Stimulated activated effector memory CD8-positive, alpha-beta T cell treated with anti-CD3 and anti-CD28 coated beads, Interleukin-12 subunit alpha, Interleukin-12 subunit beta, amount 100 ng/mL, for 72 hours (primary cell): ENCODE measurements at regions not wholly inside any gene's neighbourhood (a gene's known extent, or its start where the extent isn't known, plus 50 kb on each side); places are given as distances from the start of the nearest gene placed in this dataset.
"Not testable (repeated sequence)": the region's sequence is repeated elsewhere in the genome, so short reads cannot be mapped to it uniquely, and the experiment has no call there.

Source experiments
- ATAC-seq: fragments of 150-1000 bp; cut with Tn5 transposase; 2 replicates; pipeline ENCODE4 v1.10.0; 2021
- DNase-seq, 2 donors: peaks; one replicate each; pipeline ENCODE4 v3.0.0; 2021 to 2022; ENCODE audit warnings: low spot score in 2 of 2
- H3K27ac Mint-ChIP-seq: one replicate; pipeline ENCODE4 v1.8.0; 2022; ENCODE audit warnings: mild to moderate bottlenecking, mixed read lengths
- H3K36me3 Mint-ChIP-seq: one replicate; pipeline ENCODE4 v1.8.0; 2022; ENCODE audit warnings: mild to moderate bottlenecking, mixed read lengths
- H3K4me1 Mint-ChIP-seq: one replicate; pipeline ENCODE4 v1.8.0; 2022; ENCODE audit warnings: mixed read lengths
- H3K4me3 Mint-ChIP-seq: one replicate; pipeline ENCODE4 v1.8.0; 2022; ENCODE audit warnings: mild to moderate bottlenecking, mixed read lengths
- H3K9me3 Mint-ChIP-seq: one replicate; pipeline ENCODE4 v1.8.0; 2022; ENCODE audit warnings: mixed read lengths

- Mint-ChIP-seq H3K4me1 (no peaks in the 10 kb centered on the region), H3K36me3 (no peaks in the 10 kb centered on the region), H3K9me3 (peaks cover 6% of the 10 kb centered on the region), H3K4me3 (no peak overlapping the region), H3K27ac (no peak overlapping the region)
- ATAC-seq: no peak
- DNase-seq: no peak
Observed at GRCh38 chr2:16429431-16430145, 236.0 kb downstream of the CYRIA start.

- no peak for ATAC-seq
- no peak overlapping the region for H3K4me3 Mint-ChIP-seq
- no peak for DNase-seq
- peaks cover 6% of the 10 kb centered on the region for H3K9me3 Mint-ChIP-seq
- no peaks in the 10 kb centered on the region for H3K36me3 Mint-ChIP-seq
- no peak overlapping the region for H3K27ac Mint-ChIP-seq
- H3K4me1 Mint-ChIP-seq: no peaks in the 10 kb centered on the region
Observed at GRCh38 chr2:16429002-16429401, 236.6 kb downstream of the CYRIA start.

- Mint-ChIP-seq H3K4me1 (no peaks in the 10 kb centered on the region), H3K27ac (no peak overlapping the region), H3K36me3 (no peaks in the 10 kb centered on the region), H3K9me3 (peaks cover 2% of the 10 kb centered on the region), H3K4me3 (no peak overlapping the region)
- DNase-seq: no peak
- ATAC-seq: no peak
Observed at GRCh38 chr2:16425462-16426336, 239.9 kb downstream of the CYRIA start.

GRCh38 chr2:16420421-16420820 is 245.2 kb downstream of the CYRIA start:
- H3K36me3 Mint-ChIP-seq: no peaks in the 10 kb centered on the region
- H3K4me1 Mint-ChIP-seq: no peaks in the 10 kb centered on the region

GRCh38 chr2:16417726-16418125 is 247.9 kb downstream of the CYRIA start:
- Mint-ChIP-seq H3K9me3 (peaks cover 10% of the 10 kb centered on the region), H3K4me1 (no peaks in the 10 kb centered on the region), H3K36me3 (no peaks in the 10 kb centered on the region), H3K27ac (no peak overlapping the region), H3K4me3 (no peak overlapping the region)
- no peak for ATAC-seq
- no peak for DNase-seq

More at GRCh38 chr2:16420421-16420820, 245.2 kb downstream of the CYRIA start:
- H3K9me3 Mint-ChIP-seq: peaks cover 7% of the 10 kb centered on the region
- H3K27ac Mint-ChIP-seq: no peak overlapping the region
- DNase-seq (no peak), ATAC-seq (no peak)
- H3K4me3 Mint-ChIP-seq: no peak overlapping the region

GRCh38 chr2:16416651-16417050 is 249.0 kb downstream of the CYRIA start:
- no peak overlapping the region for H3K4me3 Mint-ChIP-seq
- H3K4me1 Mint-ChIP-seq: no peaks in the 10 kb centered on the region
- H3K9me3 Mint-ChIP-seq: peaks cover 11% of the 10 kb centered on the region
- H3K27ac Mint-ChIP-seq: no peak overlapping the region
- DNase-seq (no peak), ATAC-seq (no peak)
- H3K36me3 Mint-ChIP-seq: no peaks in the 10 kb centered on the region

GRCh38 chr2:16415861-16416260 is 249.8 kb downstream of the CYRIA start:
- not testable (repeated sequence) for ATAC-seq, H3K36me3 Mint-ChIP-seq, H3K27ac Mint-ChIP-seq, DNase-seq, H3K4me1 Mint-ChIP-seq, H3K4me3 Mint-ChIP-seq
- H3K9me3 Mint-ChIP-seq: peaks cover 16% of the 10 kb centered on the region

- Mint-ChIP-seq H3K4me3 (no peak overlapping the region), H3K27ac (no peak overlapping the region), H3K4me1 (no peaks in the 10 kb centered on the region), H3K36me3 (no peaks in the 10 kb centered on the region), H3K9me3 (peaks cover 14% of the 10 kb centered on the region)
- ATAC-seq (no peak), DNase-seq (no peak)
Observed at GRCh38 chr2:16413947-16414346, 251.7 kb downstream of the CYRIA start.

GRCh38 chr2:16413285-16413684 is 252.3 kb downstream of the CYRIA start:
- Mint-ChIP-seq H3K4me1 (no peaks in the 10 kb centered on the region), H3K27ac (no peak overlapping the region), H3K36me3 (no peaks in the 10 kb centered on the region), H3K9me3 (peaks cover 14% of the 10 kb centered on the region), H3K4me3 (no peak overlapping the region)
- ATAC-seq (no peak), DNase-seq (no peak)

- DNase-seq (no peak), ATAC-seq (no peak)
- no peaks in the 10 kb centered on the region for H3K36me3 Mint-ChIP-seq
- H3K4me3 Mint-ChIP-seq: no peak overlapping the region
- H3K27ac Mint-ChIP-seq: no peak overlapping the region
- H3K4me1 Mint-ChIP-seq: no peaks in the 10 kb centered on the region
- H3K9me3 Mint-ChIP-seq: peaks cover 14% of the 10 kb centered on the region
Observed at GRCh38 chr2:16412321-16413030, 253.2 kb downstream of the CYRIA start.

- Mint-ChIP-seq H3K27ac (no peak overlapping the region), H3K9me3 (peaks cover 14% of the 10 kb centered on the region), H3K4me3 (no peak overlapping the region), H3K36me3 (no peaks in the 10 kb centered on the region), H3K4me1 (no peaks in the 10 kb centered on the region)
- DNase-seq (no peak), ATAC-seq (no peak)
Observed at GRCh38 chr2:16411788-16412187, 253.8 kb downstream of the CYRIA start.

- Mint-ChIP-seq H3K9me3 (peaks cover 9% of the 10 kb centered on the region), H3K36me3 (no peaks in the 10 kb centered on the region), H3K4me3 (no peak overlapping the region), H3K4me1 (no peaks in the 10 kb centered on the region), H3K27ac (no peak overlapping the region)
- ATAC-seq (no peak), DNase-seq (no peak)
Observed at GRCh38 chr2:16409849-16410248, 255.8 kb downstream of the CYRIA start.

- Mint-ChIP-seq H3K4me3 (no peak overlapping the region), H3K36me3 (no peaks in the 10 kb centered on the region), H3K27ac (no peak overlapping the region), H3K9me3 (peaks cover 9% of the 10 kb centered on the region), H3K4me1 (no peaks in the 10 kb centered on the region)
- ATAC-seq (no peak), DNase-seq (no peak)
Observed at GRCh38 chr2:16409006-16409390, 256.6 kb downstream of the CYRIA start.

GRCh38 chr2:16408331-16409005 is 257.2 kb downstream of the CYRIA start:
- ATAC-seq: no peak
- H3K4me1 Mint-ChIP-seq: no peaks in the 10 kb centered on the region
- no peak overlapping the region for H3K4me3 Mint-ChIP-seq
- DNase-seq: no peak
- no peaks in the 10 kb centered on the region for H3K36me3 Mint-ChIP-seq
- H3K9me3 Mint-ChIP-seq: peaks cover 9% of the 10 kb centered on the region
- H3K27ac Mint-ChIP-seq: no peak overlapping the region

GRCh38 chr2:16407358-16407757 is 258.3 kb downstream of the CYRIA start:
- DNase-seq (no peak), ATAC-seq (no peak)
- Mint-ChIP-seq H3K36me3 (no peaks in the 10 kb centered on the region), H3K4me1 (no peaks in the 10 kb centered on the region), H3K27ac (no peak overlapping the region), H3K4me3 (no peak overlapping the region), H3K9me3 (peaks cover 5% of the 10 kb centered on the region)
